Ascending aorta (tissue), 2 donors: ENCODE measurements at regions not wholly inside any gene's neighbourhood (a gene's known extent, or its start where the extent isn't known, plus 50 kb on each side); places are given as distances from the start of the nearest gene placed in this dataset.

Experiments
- DNase-seq, 2 donors: peaks; one replicate each; pipeline ENCODE4 v3.0.0-alpha.2; 2019; ENCODE audit warnings: low spot score in 2 of 2
- H3K27ac ChIP-seq, 2 donors: fragments of 200-600 bp; sonication (generic); one replicate each; pipeline ENCODE4 v1.5.1; 2016 to 2017; ENCODE audit warnings: mild to moderate bottlenecking in 1 of 2
- H3K27me3 ChIP-seq: fragments of 200-600 bp; sonication (generic); one replicate; pipeline ENCODE4 v1.5.1; 2017
- H3K36me3 ChIP-seq, 2 donors: fragments of 200-600 bp; sonication (generic); one replicate each; pipeline ENCODE4 v1.5.1; 2016
- H3K4me1 ChIP-seq, 2 donors: fragments of 200-600 bp; sonication (generic); one replicate each; pipeline ENCODE4 v1.5.1; 2016 to 2017; ENCODE audit warnings: mild to moderate bottlenecking in 1 of 2
- H3K4me3 ChIP-seq, 2 donors: fragments of 200-600 bp; sonication (generic); one replicate each; pipeline ENCODE4 v1.5.1; 2016 to 2017; ENCODE audit warnings: mild to moderate bottlenecking in 1 of 2
- H3K9me3 ChIP-seq, 2 donors: fragments of 200-600 bp; sonication (generic); one replicate each; pipeline ENCODE4 v1.5.1; 2016
- CTCF ChIP-seq, 3 experiments: fragments of 200-600 bp in 2 of 3; fragments of 450-650 bp in 1 of 3; sonication (generic) in 2 of 3; IDR thresholded peaks; one replicate each; pipeline ENCODE4 v1.5.1; 2016 to 2019; ENCODE audit warnings: antibody characterized with exemption in 3 of 3, mild to moderate bottlenecking in 1 of 3, moderate library complexity in 1 of 3
- intact Hi-C: fragments of 100-400 bp; cut with DNase I; formaldehyde crosslinking; loops from one replicate; pipeline ENCODE4 v1.15.1; 2023

GRCh38 chr2:35355056-35355455 lies 1000.5 kb upstream of the CRIM1 start:
- Histone ChIP-seq H3K4me3 (no peak overlapping the region), H3K4me1 (no peaks in the 10 kb centered on the region), H3K9me3 (no peaks in the 10 kb centered on the region), H3K27me3 (no peaks in the 10 kb centered on the region), H3K36me3 (no peaks in the 10 kb centered on the region), H3K27ac (no peak overlapping the region)
- no peak for TF ChIP-seq CTCF (IDR thresholded peaks at IDR 0.05)
- intact Hi-C loops: no loop called here
- DNase-seq: no peak

- Histone ChIP-seq H3K36me3 (no peaks in the 10 kb centered on the region), H3K27me3 (no peaks in the 10 kb centered on the region), H3K4me3 (no peak overlapping the region), H3K27ac (no peak overlapping the region), H3K4me1 (no peaks in the 10 kb centered on the region), H3K9me3 (no peaks in the 10 kb centered on the region)
- DNase-seq: no peak
- intact Hi-C loops: no loop called here
- TF ChIP-seq CTCF (IDR thresholded peaks at IDR 0.05): no peak
These were observed 1008.0 kb upstream of the CRIM1 start for GRCh38 chr2:35347561-35347960.

- Histone ChIP-seq H3K9me3 (no peaks in the 10 kb centered on the region), H3K27me3 (no peaks in the 10 kb centered on the region), H3K4me3 (no peak overlapping the region), H3K36me3 (no peaks in the 10 kb centered on the region), H3K27ac (no peak overlapping the region), H3K4me1 (no peaks in the 10 kb centered on the region)
- intact Hi-C loops: no loop called here
- no peak for DNase-seq
- no peak for TF ChIP-seq CTCF (IDR thresholded peaks at IDR 0.05)
These were observed 1012.4 kb upstream of the CRIM1 start for GRCh38 chr2:35343135-35343534.

GRCh38 chr2:35339211-35339610 lies 1016.4 kb upstream of the CRIM1 start:
- DNase-seq: no peak
- no peak overlapping the region for H3K27ac ChIP-seq
- H3K9me3 ChIP-seq: no peaks in the 10 kb centered on the region
- no peak overlapping the region for H3K4me3 ChIP-seq
- no peaks in the 10 kb centered on the region for H3K4me1 ChIP-seq
- no peaks in the 10 kb centered on the region for H3K36me3 ChIP-seq
- intact Hi-C loops: no loop called here
- no peak for TF ChIP-seq CTCF (IDR thresholded peaks at IDR 0.05)
- no peaks in the 10 kb centered on the region for H3K27me3 ChIP-seq

GRCh38 chr2:35337922-35338321 lies 1017.7 kb upstream of the CRIM1 start:
- no peak overlapping the region for H3K27ac ChIP-seq
- TF ChIP-seq CTCF (IDR thresholded peaks at IDR 0.05): no peak
- no peaks in the 10 kb centered on the region for H3K9me3 ChIP-seq
- no peaks in the 10 kb centered on the region for H3K4me1 ChIP-seq
- intact Hi-C loops: no loop called here
- no peak for DNase-seq
- H3K27me3 ChIP-seq: no peaks in the 10 kb centered on the region
- no peaks in the 10 kb centered on the region for H3K36me3 ChIP-seq
- no peak overlapping the region for H3K4me3 ChIP-seq

GRCh38 chr2:35314049-35314448 lies 1041.5 kb upstream of the CRIM1 start:
- Histone ChIP-seq H3K9me3 (no peaks in the 10 kb centered on the region), H3K4me1 (no peaks in the 10 kb centered on the region), H3K27me3 (no peaks in the 10 kb centered on the region), H3K36me3 (no peaks in the 10 kb centered on the region), H3K4me3 (no peak overlapping the region), H3K27ac (no peak overlapping the region)
- DNase-seq: no peak
- intact Hi-C loops: no loop called here
- no peak for TF ChIP-seq CTCF (IDR thresholded peaks at IDR 0.05)
